HTR-8/SVneo (cell line): ENCODE measurements at regions not wholly inside any gene's neighbourhood (a gene's known extent, or its start where the extent isn't known, plus 50 kb on each side); places are given as distances from the start of the nearest gene placed in this dataset.
"Not testable (repeated sequence)": the region's sequence is repeated elsewhere in the genome, so short reads cannot be mapped to it uniquely, and the experiment has no call there.

Experiments used
- DNase-seq: peaks from one replicate; pipeline ENCODE4 v3.0.0; 2011; ENCODE audit warnings: low spot score, mixed read lengths; ENCODE audit not compliant: insufficient read length
- FAIRE-seq: peaks from 2 replicates; lab custom pipeline; 2011; peaks lifted over from hg19 to GRCh38; lab: Jason Lieb, UNC

DNA sequence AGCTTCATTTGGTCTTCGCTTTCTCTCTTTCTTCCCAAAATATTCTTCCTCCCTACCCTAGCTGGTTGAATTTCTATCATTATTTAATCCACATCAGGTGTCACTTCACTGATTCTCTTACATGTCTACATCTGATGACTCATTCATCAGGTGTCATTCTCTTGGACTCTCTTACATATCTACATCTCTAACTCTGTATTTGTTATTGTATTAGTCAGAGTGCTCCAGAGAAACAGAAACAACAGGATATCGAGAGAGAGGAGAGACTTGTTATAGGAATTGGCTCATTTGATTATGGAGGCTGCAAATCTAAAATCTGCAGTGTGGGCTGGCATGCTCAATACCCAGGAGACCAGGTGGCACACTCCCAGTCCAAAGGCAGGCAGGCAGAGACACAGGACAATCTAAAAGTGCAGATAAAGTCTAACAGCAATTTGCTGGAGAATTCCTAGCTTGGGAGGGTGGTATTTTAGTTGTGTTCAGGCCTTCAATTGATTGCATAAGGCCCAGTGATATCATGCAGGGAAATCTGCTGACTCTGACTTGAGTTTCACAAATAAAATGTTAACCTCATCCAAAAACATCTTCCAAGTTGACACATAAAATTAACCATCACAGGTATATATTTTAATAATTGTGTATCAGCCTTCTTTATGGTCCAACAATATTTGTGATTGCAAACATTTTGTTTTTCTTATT is 541.4 kb upstream of the SLITRK5 start:
- no peak for DNase-seq
- FAIRE-seq = no peak

GRCh38 chr13:87130423-87130822 is 540.7 kb upstream of the SLITRK5 start:
- FAIRE-seq (no peak), DNase-seq (no peak)

DNA sequence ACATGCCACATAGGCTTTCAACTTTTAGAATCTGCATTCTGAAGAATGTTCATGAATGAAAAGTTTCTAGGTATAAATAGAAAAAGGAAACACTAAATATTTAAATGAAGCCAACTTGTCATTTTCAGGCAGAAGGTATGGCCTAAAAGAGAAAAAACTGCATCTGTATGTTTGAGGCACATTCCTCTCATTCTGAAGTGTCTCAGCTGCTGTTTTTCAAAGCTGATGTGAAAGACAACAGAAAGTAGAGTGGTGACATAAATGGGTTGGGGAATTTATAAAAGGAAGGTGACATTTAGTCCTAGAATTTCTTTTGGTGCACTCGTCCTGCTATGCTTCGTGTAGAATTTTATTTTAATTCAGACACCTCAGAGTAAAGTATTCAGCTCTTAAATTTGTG is 539.6 kb upstream of the SLITRK5 start:
- no peak for DNase-seq
- no peak for FAIRE-seq

DNA sequence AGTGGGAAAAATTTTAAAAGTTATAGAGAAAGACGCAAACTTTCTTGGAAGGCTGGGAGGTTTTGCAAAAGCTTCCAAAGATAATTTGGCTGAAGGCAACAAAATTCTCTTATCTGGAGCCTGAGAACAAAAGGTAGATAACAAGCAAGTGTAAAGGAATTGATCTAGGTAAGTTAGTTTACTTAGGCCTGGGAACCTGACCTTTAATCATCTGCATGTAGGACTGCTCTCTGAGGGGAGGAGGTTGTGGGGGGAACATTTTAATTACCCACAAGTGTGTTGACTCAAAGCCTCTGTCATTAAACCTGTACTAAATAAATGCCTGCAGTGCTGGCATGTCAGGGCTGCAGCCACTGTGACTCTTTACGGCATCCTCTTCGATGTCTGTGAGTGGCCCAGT is 532.3 kb upstream of the SLITRK5 start:
- FAIRE-seq (no peak), DNase-seq (no peak)

DNA sequence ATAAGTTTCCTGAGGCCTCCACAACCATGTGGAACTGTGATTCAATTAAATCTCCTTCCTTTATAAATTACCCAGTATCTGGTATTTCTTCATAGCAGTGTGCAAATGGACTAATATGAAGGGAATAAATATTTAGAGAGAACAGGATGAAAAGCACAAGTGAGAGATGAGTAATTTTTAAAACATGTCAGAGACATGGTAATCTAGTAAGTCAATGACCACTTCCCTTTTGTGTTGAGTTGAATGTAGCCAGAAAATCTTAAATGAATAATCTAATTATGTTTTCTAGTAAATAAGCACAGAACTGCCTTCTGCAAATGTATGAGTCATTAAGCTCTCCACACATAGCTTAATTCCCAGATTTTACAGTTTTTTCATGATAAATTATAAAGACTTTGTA is 524.1 kb upstream of the SLITRK5 start:
- DNase-seq (no peak), FAIRE-seq (no peak)

DNA sequence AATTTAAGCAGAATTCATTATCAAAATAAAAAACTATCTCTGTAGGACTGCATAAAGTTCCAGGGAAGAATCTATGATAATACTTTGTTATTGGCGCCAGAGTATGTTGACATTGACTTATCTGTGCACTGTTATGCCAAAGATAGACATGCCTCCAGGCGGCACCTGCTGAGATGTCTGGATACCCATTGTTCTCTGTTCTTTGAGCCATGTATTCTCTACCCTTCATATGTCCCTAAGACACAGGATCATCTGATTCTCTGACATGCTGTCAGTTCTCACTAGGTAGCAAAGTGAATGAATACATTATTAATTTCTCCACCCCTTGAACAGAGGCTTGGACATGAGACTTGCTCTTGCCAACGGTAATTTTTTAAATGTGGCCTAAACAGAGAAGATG is 517.8 kb upstream of the SLITRK5 start:
- DNase-seq (no peak), FAIRE-seq (no peak)

GRCh38 chr13:87166348-87166747 is 504.8 kb upstream of the SLITRK5 start:
- no peak for FAIRE-seq
- no peak for DNase-seq

GRCh38 chr13:87168390-87168789 is 502.8 kb upstream of the SLITRK5 start:
- FAIRE-seq = no peak
- DNase-seq = no peak

- DNase-seq = no peak
- no peak for FAIRE-seq
Measured at GRCh38 chr13:87169337-87169736, 501.8 kb upstream of the SLITRK5 start.

GRCh38 chr13:87172166-87172835 is 498.9 kb upstream of the SLITRK5 start:
- no peak for FAIRE-seq
- DNase-seq = no peak

- DNase-seq, FAIRE-seq: not testable (repeated sequence)
Measured at GRCh38 chr13:87185138-87185537, 486.0 kb upstream of the SLITRK5 start.

DNA sequence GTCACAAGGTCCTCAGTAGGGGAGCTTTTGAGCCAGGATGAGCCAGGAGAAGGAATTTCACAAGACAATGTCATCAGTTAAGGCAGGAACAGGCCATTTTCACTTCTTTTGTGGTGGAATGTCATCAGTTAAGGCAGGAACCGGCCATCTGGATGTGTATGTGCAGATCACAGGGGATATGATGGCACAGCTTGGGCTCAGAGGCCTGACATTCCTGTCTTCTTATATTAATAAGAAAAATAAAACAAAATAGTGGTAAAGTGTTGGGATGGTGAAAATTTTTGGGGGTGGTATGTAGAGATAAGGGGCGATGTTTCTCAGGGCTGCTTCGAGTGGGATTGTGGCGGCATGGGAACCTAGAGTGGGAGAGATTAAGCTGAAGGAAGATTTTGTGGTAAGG is 484.5 kb upstream of the SLITRK5 start:
- not testable (repeated sequence) for FAIRE-seq, DNase-seq

- not testable (repeated sequence) for FAIRE-seq
Measured at GRCh38 chr13:87191485-87191884, 479.7 kb upstream of the SLITRK5 start.

DNA sequence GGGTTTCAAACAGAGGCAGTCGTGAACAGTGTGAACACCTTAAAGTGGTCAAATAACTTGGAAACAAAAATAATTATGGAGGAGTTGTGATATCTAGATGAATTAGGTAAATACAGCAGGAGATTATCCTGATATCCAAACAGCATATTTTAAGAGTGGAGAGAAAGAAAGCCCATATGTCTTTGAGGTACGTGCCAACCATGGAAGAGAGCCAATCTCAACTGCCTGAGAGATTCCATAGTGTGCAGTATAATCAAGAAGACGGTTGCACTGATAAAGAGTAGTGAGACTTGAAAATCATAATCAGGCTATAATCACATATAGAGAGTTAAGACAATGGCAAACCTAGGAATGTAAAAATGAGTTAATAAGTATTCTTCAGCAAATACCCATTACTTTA is 472.8 kb upstream of the SLITRK5 start:
- DNase-seq = no peak
- FAIRE-seq = no peak

More at GRCh38 chr13:87191485-87191884, 479.7 kb upstream of the SLITRK5 start:
- DNase-seq = not testable (repeated sequence)

DNA sequence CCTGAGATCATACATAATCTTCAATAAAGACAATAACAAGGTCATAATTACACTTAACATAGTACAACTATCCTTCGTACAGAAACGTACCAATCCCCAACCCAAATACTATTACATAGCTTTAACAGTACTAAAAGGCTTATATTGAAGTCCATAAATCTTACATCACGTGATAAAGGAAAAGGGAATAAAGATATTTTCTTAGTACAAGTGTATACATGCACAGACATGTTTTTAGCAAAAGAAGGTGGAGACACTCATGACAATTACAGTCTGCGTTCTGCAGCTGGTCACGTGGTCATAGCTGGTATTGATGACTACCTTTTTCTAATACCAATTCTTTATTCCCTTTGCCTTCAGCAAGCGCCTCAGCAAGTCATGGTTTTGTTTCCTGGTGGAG is 464.5 kb upstream of the SLITRK5 start:
- DNase-seq = no peak
- FAIRE-seq = no peak

DNA sequence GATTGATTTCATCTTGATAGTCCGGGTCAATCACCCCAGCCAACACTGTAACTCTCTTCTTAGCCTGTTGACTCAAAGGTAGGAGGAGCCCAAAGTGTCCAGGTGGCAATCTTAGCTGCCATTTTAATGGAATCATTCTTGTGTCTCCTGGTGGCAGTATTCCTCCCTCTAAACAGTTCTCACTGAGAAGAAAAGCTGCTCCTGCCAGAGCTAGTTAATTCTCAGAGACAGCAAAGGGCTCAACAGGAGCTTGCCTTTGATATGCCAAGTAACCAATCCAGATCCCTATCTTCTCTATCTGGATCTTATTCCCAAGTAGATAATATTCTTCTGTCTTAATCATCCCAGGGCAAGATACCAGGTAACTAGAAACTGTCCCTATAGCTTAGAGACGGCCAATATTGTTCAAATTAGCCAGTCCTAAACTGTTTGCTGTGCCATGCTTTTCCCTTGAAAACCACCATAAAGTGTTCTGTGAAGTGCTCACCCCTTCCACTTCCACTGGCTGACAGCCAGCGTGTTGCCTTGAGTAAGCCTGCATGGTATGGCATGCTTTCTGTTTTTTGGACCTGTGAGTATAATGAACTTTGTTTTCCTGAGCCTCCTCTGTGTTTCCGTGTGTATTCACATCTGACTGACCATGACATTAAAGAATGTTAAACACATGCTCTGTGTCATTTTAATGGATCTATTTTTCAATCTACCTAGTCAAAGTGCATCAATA is 463.7 kb upstream of the SLITRK5 start:
- FAIRE-seq = no peak
- DNase-seq = no peak

GRCh38 chr13:87208636-87209035 is 462.5 kb upstream of the SLITRK5 start:
- no peak for FAIRE-seq
- no peak for DNase-seq

- FAIRE-seq (no peak), DNase-seq (no peak)
Measured at GRCh38 chr13:87234981-87235380, 436.2 kb upstream of the SLITRK5 start.

DNA sequence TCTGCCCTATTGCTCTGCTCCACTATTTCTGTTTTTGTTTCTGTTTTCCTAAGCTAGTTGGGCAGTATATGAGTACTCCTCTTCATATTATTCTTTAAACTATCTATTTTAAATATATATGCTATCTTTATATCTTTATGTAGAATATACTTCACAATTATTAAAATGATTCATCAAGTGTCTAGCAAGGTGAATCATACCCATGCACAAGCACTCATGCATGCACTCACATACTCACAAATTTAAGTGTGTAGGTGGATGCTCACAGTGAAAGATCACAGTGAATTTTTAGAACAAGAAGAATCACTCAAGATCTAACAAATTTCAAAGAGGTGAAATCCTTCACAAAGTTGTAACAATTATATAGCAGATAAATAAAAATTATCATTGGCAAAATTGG is 435.6 kb upstream of the SLITRK5 start:
- DNase-seq = no peak
- no peak for FAIRE-seq

DNA sequence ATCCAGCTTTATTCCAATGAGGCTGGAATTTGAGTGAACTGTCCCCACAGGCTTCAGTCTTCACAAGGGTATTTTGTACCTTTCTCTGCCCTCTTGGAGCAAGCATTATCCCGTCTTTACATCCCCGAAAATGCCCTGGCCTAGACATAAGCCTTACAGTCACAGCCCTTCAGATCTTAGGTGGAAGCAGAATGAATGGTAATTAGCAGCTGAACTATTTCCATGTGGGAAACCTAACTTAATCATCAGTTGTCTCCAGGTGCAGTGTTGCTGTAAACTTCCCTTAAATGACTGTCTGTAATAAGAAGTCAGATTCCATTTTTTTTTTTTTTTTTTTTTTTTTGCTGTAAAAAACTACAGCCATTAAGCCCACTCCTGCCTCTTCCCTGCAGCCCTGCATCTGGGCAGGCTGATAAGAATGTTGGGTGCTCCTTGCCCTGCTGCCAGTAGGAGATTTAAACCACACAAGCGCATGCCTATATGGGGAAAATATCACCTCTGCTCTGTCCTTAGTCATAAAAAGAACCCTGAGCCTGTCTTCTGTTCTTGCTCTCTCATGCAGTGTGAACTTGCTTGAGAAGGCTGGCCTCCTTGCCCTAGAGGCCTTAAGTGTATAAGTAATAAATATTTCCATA is 426.8 kb upstream of the SLITRK5 start:
- FAIRE-seq (no peak), DNase-seq (no peak)

DNA sequence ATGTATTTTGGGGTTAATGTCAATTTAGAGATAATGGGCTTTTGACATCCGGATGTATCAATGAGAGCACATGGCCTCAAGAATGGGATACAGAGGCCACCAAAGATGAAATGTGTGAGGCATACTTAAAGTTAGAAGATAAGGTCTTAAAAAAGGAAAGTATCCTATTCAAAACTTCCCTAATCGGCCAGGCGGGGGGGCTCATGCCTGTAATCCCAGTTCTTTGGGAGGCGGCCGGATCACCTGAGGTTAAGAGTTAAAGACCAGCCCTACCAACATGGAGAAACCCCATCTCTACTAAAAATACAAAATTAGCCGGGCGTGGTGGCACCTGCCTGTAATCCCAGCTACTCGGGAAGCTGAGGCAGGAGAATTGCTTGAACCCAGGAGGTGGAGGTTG is 421.3 kb upstream of the SLITRK5 start:
- FAIRE-seq, DNase-seq: not testable (repeated sequence)
